22Rv1 (cell line): ENCODE measurements at regions not wholly inside any gene's neighbourhood (a gene's known extent, or its start where the extent isn't known, plus 50 kb on each side); places are given as distances from the start of the nearest gene placed in this dataset.

Experiments used
- H3K27ac ChIP-seq: fragments of 450-650 bp; 2 replicates; pipeline ENCODE4 v1.5.1; 2017
- ZFX ChIP-seq: fragments of 450-650 bp; IDR thresholded peaks from 2 replicates; pipeline ENCODE4 v1.6.1; 2017; ENCODE audit warnings: antibody characterized with exemption, borderline replicate concordance
- TF ChIP-seq, protein P1 (sequence below): fragments of 450-650 bp; IDR thresholded peaks from 2 replicates; pipeline ENCODE4 v1.5.1; 2017; ENCODE audit warnings: mild to moderate bottlenecking

DNA sequence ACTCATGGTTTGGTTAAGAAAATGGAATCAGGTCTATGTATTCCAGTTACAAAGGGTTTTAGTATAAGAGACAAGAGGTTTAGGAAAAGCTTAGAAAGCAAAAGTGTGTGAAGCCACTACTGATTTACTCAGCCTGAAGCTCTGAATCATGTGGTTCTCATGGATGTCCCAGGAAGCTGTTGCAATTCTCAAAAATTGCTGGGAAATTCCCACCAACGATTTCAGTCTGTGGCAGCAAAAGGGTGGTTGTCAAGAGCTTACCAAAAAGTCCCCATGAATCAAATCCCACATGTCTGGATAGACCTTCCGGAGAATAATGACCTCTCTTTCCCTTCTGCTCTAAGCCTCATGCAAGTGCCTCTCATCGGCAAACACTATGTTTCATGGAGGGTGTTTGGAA is 929.9 kb downstream of the TLE4 start:
- H3K27ac ChIP-seq: no peak overlapping the region
- TF ChIP-seq, protein P1, sequence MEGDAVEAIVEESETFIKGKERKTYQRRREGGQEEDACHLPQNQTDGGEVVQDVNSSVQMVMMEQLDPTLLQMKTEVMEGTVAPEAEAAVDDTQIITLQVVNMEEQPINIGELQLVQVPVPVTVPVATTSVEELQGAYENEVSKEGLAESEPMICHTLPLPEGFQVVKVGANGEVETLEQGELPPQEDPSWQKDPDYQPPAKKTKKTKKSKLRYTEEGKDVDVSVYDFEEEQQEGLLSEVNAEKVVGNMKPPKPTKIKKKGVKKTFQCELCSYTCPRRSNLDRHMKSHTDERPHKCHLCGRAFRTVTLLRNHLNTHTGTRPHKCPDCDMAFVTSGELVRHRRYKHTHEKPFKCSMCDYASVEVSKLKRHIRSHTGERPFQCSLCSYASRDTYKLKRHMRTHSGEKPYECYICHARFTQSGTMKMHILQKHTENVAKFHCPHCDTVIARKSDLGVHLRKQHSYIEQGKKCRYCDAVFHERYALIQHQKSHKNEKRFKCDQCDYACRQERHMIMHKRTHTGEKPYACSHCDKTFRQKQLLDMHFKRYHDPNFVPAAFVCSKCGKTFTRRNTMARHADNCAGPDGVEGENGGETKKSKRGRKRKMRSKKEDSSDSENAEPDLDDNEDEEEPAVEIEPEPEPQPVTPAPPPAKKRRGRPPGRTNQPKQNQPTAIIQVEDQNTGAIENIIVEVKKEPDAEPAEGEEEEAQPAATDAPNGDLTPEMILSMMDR: no peak
- no peak for TF ChIP-seq ZFX

DNA sequence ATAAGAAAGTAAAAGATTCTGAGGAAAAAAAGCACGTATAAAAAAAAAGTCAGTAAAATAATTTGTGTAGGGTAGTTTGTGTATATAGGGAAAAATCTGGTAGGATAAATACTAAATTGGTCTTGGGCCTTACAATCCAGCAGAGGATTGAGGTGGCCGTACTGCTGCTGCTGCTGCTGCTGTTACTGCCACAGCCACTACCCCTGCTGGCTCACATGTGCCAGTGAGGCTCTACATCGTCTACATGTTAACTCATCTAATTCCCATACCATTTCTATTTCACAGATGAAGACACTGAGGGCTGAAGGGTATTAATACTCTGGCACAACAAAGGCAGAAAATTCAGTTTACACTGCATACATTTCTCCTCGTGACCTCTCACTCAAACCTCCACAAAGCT is 928.5 kb downstream of the TLE4 start:
- H3K27ac ChIP-seq: no peak overlapping the region
- TF ChIP-seq ZFX: no peak
- TF ChIP-seq, protein P1: no peak

DNA sequence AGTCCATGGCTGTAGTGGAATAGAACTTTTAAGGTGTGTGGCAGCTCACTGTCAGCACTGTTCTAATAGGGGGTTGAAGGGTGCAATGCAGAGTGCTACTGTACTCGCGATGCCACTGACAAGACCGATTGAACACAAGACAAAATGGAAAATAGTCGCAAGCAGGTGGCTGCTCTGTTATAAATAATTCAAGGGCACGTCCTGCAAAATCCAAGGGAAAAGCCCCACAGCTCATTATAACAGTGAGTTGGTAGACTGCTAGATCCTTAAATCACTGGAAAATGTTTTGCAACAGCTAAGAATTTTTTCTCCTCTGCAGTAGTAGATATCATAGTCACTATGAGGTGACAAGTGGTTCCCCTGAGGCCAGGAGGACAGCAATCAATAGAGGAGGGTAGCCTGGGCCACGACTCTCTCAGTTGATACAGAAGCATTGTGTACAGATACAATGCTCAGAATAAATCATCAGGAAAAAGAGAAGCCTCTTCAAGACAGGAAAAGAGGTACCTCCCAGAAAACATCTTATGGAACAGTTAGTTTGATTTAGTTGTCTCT is 926.3 kb downstream of the TLE4 start:
- TF ChIP-seq, protein P1: no peak
- no peak for TF ChIP-seq ZFX
- H3K27ac ChIP-seq: no peak overlapping the region

DNA sequence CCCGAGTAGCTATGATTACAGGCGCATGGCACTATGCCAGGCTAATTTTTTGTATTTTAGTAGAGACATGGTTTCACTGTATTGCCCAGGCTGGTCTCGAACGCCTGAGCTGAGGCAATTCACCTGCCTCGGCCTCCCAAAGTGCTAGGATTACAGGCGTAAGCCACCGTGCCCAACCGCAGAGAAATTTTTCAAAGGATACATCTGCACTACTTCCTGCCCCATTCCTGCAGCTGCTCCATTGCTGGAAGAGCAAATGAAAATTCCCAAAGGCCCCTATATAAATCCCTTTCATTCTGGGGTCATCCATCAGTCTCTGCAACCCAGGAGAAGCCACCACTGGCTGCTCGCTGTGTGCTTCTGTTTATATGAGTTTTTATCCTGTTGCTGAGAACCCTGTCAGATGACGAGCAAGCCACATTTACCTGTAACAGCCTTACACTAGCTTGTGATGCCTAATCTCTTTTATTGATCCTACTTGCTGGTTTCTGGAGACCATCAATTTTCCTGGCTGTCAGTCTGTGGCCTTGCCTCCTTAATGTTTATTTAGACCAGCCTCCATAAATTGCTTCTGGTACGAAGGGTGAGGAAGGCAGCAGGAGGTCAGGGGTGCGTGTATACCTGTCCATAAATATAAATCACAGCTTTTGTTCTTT is 925.3 kb downstream of the TLE4 start:
- H3K27ac ChIP-seq: no peak overlapping the region
- TF ChIP-seq ZFX: no peak
- TF ChIP-seq, protein P1: no peak

DNA sequence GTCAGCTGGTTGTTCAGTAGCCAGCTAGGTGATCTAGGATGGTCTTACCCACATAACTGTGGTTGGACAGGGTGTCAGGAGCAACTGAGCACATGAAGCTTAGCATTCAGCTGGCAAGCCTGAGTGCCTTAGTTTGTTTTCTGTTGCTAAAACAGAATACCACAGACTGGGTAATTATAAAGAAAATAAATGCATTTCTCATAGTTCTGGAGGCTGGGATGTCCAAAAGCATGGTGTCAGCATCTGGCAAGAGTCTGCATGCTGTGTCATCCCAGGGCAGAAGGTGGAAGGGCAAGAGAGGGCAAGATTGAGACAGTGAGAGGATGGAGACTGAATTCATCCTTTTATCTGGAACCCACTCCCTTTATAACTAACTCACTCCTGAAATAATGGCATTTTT is 921.5 kb downstream of the TLE4 start:
- no peak for TF ChIP-seq ZFX
- no peak overlapping the region for H3K27ac ChIP-seq

DNA sequence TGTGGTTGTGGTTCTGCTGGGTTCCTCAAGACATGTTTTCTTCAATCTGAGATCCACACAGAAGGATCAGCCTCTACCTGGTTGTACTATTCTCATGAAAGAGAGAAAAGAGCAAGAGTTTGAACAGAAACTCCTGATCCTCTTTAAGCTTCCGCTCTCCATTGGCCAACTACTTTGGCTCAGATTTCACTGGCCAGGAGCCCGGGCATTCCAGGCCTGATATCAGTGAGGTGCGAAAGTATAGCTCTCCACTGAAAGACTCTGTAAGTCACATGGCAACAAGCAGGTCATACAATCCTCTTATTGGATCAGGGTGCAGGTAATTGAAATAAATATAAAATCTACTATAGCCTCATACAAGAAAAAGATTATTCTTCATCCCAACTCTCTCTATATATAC is 920.5 kb downstream of the TLE4 start:
- TF ChIP-seq, protein P1: no peak
- TF ChIP-seq ZFX: no peak
- H3K27ac ChIP-seq: no peak overlapping the region

DNA sequence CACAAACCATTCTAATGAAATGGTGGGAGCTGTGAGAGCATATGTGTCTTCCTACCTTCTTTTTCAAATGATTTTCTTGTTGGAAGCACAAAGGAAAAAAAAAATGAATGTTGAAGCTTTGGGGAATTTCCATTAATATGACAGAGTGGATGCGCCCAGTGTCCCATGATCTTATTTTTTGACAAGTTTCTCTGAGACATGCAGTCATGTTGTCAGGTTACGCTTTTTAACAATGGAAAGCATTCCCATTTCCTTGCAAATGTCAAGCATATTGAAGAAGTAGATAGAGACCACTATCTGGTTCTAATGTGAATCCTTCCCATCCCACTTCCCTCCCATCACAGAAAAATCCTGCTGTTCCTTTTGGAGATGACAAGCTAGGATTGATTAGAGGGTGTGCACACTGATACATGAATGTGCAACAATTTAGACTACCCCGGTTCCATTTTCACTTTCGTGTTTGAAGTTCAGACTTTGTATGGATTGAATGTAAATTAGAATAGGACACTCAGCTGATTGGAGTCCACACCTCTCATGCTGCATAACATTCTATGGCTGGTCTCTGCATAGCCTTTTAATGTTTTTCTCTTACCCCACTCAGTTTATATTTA is 919.4 kb downstream of the TLE4 start:
- TF ChIP-seq, protein P1: no peak
- no peak for TF ChIP-seq ZFX
- no peak overlapping the region for H3K27ac ChIP-seq
